NCI-H2029 (cell line): ENCODE measurements at regions not wholly inside any gene's neighbourhood (a gene's known extent, or its start where the extent isn't known, plus 50 kb on each side); places are given as distances from the start of the nearest gene placed in this dataset.
A peak's percentile ranks its signal among the peaks of the same experiment; 100 is the strongest.

Experiments
- DNase-seq: peaks from one replicate; lab custom pipeline; 2025; lab: John Stamatoyannopoulos, UW

DNA sequence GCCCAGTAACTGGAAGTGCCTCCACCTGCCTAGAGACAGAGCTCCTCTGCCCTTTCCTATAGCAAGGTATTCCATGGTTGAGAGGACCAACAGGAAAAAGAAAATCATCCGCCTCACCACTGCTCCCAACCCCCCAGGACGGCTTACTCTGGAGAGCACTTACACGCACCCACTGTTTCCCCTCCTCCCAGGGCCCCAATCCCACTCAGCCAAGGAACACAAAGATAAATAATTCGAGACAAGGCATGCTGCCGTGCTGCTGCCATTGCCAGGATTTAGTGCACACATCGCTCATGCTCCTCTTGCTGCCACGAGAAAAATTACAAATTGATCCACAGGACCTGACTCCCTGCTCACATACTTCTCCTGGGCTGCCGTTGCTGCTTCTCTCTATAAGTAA, 516.6 kb downstream of the BUD13 start:
- DNase-seq, result no peak

DNA sequence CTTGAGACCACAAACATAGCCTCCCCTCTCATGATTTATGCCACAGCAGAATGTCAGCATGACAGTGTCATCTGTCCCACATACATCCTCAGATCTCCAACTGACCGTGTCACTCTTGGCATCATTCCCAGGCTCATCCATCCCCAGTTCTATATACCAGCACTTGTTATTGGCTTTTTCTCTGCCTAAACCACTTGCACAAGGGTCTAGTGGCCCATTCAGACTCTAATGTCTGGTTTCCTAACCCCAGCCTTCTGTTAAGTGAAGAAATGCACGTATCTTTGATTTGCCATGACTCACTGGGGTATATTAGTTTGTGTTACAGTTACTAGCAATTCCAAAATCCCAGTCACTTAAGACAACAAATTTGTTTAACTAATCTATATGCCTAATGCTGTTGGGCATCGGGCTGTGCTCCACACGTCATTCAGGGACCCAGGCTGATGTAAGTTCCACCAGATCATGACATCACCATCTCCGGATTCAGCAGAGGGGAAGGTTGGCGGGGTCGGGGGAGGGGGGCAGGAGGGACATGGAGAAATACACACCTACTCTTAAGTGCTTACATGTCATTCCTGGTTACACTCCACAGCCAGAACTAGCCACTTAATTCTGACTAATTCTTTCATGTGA, 517.4 kb downstream of the BUD13 start:
- peak; percentile 71 for DNase-seq

DNA sequence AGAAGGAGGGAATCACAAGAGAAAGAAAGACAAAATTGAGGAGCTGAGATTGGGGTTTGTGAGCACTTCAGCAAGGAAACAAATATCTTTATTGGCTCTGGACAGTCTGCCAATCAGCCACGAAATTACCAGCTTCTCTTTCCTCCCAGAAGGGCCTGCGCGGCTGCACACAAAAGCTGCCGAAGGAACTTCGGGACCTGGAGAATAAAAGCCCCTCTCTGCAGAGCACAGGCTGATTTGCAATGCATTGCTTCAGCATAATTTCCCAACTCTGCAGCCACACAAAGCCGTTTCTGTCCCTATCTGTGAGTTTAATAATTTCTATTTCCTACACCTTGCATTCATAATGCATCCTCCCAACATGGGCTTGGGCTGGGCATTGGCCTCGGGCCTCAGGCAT, 522.6 kb downstream of the BUD13 start:
- DNase-seq, result no peak

DNA sequence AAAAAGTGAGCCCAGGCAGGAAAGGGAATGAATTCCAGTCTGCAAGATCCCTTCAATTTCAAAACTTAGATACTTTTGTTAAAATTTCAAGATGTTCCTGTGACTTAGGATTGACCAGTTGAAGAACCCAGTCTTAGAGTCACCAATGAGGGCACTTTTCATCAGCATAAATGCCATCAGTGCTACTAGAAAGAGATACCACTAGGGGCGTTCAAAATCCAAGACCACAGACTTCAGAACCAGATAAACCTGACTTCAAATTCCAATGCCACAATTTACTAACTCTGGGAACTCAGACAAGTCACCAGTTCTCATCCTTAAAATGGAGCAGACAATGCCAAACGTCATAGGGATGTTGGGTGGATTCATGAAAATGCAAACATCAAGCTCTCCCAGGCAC, 523.2 kb downstream of the BUD13 start:
- no peak for DNase-seq

DNA sequence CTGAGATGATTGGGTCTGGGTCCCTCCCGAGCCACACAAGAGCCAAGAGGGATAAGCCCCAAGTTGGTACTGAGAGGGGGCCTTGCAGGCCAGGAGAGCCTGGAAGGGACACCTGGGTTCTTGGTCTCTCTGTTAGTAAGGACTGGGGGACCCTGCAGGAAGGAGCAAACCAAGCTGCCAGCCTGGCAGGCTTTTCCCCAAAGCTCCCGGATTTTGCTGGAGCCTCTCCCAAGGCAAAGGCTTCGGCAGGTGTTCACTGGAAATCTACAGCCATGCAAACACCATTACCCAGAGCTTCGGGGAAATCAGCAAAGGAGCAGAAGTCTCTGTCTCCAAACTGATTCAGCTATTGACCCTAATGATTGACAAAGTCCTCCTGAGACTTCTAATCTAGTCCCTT, 527.9 kb downstream of the BUD13 start:
- no peak for DNase-seq

DNA sequence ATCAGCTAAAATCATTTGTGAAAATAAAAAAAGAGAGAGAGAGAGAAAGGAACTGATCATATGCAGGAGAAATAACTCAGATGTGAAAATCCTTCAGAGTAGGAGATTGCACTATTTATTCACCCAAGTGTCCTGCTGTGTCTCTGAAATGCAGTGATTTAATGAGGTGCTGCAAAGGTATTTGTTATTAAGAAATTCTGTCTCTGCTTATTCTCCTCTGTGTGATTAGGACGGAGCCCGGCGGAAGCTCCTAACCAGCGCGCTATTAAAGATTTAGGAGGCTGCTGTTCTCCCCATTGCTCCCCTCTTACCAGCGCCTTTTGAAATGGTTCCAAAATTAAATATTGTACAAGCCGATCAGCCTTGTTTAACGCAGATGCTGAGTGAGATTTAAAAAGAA, 528.3 kb downstream of the BUD13 start:
- DNase-seq, result no peak

DNA sequence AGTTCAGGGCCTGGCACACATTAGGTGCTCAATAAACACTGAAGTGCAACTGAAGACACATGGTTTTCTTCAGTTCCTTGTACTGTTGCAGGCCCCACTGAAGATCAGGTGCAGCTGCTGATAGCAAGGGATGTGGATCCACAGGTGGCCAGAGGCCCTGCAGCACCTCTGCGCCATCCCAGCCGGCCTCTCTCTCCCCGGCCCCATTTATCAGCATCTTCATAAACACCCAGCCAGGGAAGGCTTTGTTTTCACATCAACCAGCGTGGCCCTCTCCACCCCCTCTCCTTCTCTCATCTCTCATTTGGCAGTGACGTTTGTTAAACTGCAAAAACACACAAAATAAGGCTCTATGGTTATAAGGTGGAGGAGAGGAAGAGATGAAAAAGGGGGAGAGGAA, 528.8 kb downstream of the BUD13 start:
- no peak for DNase-seq

DNA sequence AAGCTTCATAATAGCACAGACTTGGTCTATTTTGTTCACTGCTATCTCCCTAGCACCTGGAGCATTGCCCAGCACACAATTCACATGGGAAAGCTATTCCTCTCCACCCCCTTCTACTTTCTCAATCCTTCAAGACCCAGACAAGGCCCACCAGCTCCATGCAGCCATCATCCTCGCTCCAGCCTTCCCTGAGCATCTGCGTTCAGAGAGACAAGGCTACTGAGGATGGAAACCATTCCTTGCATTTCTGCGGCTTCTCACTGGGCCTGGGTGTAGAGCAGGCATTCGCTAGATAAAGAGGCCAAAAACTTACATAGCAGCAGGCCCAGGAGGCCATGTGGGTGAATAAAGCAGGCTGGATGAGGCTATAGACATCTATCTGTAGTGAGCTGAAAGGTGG, 530.8 kb downstream of the BUD13 start:
- no peak for DNase-seq

DNA sequence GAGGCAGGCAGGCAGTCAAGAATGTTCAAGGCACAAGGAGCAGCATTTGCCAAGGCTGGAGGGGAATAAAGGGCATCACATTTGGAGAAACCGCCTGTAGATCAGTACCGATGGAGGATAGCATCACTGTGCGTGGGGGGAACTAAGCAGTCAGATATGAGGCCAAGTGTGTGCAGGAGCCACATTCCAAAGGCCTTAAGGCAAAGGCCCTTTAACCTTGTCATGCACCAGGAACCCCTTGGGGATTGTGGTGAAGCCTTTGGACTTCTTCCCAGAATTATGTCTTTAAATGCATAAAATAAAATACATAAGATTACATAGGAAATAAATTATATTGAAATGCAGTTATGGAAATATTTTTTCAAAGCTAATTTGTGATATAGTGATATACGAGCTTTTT, 532.1 kb downstream of the BUD13 start:
- no peak for DNase-seq

DNA sequence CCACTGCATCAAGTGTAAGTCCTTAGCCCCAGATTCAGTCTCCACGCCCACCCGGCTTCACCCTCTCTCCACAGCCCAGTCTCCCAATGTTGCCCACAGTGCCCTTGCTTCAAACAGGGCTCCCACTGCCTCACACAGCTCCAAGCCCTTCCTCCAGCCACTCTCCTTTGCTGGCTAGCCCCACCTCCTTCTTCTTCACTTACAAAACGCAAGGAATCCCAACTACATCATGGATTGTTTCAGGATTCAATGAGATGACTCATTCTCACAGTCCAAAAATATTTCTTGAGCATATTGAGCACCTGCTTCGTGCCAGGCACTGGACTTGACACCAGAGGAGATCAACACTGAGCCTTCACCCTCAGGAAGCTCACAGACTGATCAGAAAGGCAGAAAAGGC, 533.5 kb downstream of the BUD13 start:
- no peak for DNase-seq

DNA sequence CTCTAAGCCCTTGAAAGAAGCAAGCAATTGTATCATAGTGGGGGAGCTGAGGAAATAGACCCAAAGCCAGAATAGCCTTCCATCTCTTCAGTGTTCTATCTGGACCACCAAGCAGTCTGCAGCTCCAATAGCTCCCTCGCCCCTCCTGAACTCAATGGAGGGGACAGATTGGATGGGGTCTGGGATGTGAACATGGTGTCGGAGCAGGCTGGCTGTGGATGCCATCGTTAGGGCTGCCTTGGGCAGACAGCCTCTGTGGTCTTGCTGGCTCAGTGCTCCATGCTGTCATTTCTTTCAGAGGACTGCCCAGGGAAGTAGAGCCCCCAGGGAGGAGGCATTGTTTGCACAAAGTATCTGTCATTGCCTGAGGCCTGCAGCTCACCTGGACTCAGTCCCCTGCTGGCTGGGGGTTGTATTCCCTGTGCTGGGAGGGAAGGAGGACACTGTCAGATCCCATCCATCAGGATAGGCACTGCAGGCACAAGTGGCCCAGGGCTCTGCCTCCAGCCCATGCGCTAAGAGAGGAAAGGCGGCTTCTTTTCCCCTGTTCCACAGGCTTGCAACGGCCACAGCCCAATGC, 537.7 kb downstream of the BUD13 start:
- DNase-seq, result no peak

DNA sequence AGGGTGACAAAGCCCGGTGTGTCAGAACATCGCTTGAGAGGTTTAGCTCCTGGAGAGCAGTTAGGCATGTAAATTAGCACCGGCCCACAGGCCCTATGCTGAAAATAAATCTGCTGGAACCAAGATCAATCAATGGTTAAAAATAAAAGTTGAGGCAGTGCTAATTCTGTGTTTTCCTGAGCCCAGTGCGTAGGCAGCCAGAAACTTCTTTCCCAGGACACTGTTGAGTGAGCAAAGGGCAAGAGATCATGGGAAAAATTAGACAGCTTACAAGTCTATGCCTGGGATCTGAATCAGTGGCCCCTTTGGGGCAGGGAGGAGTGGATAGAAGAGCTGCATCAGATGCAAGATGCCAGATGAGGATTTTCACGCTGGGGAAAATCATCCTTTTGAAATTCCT, 539.2 kb downstream of the BUD13 start:
- DNase-seq, result no peak

DNA sequence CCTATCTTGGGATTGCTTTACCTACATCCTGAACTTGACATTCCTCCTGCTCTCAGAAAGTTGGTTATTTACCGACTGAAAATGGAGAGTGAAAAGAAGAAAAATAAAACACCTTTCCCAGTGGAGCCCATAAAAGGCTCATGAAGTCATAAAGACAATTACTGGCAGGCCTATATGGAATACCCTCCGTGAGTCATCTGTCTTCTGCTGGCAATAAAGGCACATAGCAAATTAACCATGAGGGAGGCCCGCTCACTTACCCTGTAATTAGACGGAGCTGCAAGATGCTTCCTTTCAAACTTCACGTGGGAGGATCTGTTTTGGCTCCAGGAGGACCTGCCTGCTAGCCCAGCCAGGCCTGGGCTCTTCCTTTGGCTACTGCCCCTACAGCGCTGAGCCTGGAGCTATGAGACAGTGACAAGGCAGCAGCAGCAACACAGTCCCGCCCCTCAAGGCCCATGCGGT, 540.4 kb downstream of the BUD13 start:
- DNase-seq, result no peak

DNA sequence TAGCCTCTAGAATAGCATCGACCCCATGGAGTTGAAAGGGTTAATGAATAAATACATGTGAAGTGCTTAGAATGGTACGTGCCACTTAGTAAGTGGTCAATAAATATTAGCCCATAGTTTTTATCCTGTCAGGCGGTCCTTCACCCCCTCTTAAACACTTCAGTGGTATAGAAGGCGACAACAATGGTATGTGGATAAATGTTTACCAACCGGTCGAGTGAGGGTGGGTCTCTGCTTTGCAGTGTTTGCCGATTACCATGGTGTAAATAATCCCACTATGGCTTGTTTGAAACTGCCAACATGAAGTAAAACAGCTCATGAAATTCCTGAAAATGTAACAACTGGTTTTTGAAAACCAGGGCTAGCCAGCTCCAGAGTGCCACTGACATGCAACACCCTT, 541.2 kb downstream of the BUD13 start:
- DNase-seq, result peak; percentile 74

DNA sequence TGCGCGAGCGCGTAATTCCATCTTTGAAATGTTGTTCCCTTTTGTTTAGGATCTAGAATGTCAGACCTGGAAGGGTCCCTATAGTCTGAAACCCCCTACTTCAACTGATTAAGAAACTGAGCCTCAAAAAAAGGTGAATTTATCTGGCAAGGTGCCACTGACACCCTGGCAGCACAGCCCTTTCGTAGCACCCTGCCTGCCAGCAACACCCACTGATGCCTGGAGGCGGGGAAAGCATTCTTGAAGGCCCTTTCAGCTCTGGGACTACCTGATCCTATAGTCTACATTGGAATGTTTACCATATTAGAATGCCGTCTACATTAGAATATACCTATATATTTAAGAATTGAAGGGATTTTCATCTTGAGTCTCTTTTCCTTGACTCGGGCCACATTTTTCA, 542.3 kb downstream of the BUD13 start:
- no peak for DNase-seq

DNA sequence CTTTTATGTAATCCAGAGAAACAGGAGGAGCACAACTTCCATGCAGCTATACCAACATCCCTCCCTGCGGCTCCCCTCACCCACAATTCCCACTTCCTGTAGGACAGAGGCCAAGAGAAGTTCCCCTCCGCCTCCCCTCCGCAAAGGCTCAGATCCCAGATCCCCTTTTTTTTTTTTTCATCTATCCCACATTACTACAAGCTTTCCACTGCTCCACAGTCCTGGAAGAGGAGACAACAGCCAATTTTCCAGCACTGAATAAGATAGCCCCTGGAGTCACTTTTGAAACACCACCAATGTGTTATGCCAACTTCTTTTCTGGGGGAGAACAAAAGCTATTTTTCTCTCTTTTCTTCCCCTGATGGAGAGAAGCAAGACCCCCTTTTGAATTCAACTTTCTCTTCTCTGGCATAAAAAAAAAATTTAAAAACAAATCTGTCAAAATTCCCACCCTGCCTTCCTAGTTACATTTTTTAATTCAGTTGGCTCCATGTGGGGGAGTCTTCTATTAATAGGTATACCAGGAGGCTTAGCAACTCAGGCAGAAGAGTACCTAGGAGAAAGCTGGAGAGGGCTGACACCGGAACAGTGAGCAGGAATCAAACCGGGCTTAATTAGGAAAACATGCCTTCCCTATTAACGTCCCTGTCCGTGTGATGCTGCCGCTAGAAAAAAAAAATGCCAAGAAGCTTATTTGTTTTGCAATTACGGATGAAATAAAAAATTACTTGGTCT, 543.4 kb downstream of the BUD13 start:
- DNase-seq, result no peak

DNA sequence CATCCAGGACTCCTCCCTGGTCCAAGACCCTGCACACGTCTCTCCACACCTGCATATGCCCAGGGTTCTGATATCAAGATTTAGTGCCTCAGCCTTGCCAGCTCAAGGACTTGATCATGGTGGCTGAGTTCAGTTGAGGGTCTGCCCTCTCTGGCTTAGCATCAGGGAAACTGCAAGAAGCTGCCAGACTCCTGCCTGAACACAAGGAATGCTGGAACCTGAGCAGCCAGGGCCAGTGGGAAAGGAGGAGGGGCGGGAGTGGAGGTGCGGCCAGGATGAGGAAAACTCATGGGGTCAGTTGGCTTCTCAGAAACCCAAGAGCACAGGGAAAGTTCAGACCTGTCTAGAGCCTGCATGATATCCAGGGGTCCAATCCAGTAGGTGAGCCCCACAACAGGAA, 546.1 kb downstream of the BUD13 start:
- no peak for DNase-seq

DNA sequence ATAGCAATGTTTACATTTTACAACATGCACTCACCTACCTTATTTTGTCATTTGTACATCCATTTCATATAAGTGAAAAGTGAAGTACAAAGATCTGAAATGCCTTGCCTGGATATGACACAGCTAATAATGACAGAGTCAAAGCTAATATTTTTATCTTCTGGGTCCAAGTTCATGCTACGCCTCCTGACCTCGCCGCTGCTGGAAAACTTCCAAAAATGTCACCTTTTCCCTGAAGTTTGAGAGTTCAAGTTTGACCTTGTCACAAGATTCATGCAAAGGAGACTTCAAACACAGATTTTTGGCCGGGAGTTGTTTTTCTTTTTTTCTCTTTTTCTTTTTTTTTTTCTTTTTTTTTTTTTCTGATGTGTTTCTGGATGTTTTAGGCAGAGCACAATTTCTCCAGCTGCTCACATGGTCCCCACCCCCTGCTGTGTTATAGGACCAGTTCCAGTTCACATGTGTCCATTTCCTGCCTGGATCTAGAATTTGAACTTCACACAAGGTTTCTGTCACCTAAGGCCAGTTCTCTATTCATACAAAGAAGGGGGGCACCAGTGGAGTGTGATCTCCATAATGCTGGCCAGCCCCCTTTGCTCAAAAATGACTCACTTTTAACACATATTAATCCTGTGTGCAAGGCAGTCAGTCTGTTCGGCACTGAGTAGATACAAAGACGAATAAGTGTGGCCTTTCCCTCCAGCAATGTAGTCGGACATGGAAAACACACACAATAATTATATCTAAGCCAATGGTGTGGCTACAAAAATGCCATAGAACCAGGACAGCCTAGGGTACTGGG, 546.8 kb downstream of the BUD13 start:
- no peak for DNase-seq

DNA sequence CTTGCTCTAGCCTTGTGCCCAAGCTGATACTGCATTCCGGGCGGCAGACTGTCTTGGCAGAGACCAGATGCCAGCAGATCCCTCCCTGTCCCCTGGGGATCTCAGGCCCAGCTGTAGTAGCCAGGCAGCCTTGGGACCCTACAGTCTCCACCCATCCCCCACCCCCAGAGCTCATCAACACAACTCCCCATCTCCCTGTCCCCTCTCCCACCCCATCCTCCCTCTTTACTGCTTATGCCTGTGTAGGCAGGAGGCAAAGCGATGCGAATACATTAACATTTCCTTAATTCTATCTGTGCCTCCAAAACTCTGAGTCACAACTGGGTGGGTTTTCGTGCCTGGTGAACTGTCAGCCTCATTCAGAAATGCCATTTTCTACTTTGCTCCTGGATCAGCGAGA, 547.6 kb downstream of the BUD13 start:
- DNase-seq, result no peak

DNA sequence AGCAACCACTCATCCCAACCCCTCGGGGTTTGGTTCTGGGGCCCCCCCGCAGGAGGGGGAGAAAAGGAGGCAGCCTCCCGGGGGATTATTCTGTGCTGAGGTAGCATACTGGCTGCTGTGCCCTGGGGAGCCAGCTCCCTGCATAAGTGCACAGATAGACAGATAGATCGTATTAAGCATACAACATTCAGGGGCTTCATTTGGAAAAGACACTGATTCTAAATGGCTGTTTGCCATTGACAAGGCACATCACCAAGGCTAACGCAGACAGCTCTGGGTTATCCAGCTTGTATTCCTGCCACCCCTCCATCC, 547.9 kb downstream of the BUD13 start:
- DNase-seq, result no peak

DNA sequence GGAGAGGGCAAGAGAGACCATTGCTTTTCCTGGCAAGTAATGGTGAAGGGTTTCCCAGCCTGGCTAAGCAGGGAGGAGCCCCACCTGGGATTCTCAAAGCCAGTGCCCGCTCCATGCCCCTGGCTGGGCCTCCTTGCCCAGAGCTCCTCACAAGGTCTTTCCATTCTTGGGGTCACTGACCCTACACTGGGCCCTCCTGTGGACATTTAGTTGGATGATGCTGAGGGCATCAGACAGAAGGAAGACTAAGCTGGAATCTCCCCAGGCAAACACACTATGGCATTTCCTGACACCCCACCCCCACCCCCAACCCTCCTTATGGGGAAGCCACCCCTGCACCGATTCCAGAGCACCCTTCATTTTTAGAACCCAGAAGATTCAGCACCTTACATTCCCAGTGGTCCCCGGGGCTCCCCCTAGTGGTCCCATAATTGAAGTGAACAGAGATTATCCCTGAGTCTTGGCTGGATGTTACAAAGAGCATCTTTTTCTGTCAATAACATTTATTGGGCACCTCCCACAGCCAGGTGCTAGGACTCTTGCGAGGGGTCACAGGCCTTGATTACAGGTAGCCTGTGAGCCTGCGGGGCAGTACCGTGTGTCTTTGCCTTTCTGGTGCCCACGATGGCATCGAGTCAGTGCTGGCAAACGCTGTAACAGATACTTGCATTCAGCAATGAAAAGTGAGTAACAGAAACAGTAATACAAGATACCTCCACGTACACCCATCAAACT, 548.5 kb downstream of the BUD13 start:
- DNase-seq, result peak; percentile 11

DNA sequence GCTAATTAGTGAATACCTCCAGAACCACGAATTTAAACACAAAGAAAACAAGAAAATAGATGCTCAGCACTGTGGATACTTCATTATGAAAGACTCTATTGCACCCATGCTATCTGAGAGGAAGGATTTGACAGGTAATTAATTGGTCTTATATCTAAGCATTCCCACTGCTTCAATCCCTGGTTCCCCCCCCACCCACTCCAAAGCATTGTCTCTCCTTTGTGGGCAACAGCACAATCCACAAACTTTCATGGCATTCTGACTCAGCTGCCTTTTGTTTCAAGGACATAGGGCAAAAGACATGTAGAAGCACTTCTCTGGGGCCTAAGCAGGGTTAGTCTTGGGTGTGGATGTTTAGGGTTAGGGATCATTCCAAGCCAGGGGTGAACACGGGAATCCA, 551.4 kb downstream of the BUD13 start:
- DNase-seq, result no peak
